IPS DF 19.7 (cell line): ENCODE measurements at regions not wholly inside any gene's neighbourhood (a gene's known extent, or its start where the extent isn't known, plus 50 kb on each side); places are given as distances from the start of the nearest gene placed in this dataset.
A peak's percentile ranks its signal among the peaks of the same experiment; 100 is the strongest.
"Not testable (repeated sequence)": the region's sequence is repeated elsewhere in the genome, so short reads cannot be mapped to it uniquely, and the experiment has no call there.

Experiments
- DNase-seq: peaks from one replicate; pipeline ENCODE4 v3.0.0-alpha.2; 2013; ENCODE audit warnings: low read depth, low spot score

- DNase-seq: no peak
These were observed 88.1 kb upstream of the TGFBR2 start for GRCh38 chr3:30518181-30518864.

- DNase-seq: no peak
These were observed 87.5 kb upstream of the TGFBR2 start for GRCh38 chr3:30518872-30519271.

- no peak for DNase-seq
These were observed 85.7 kb upstream of the TGFBR2 start for GRCh38 chr3:30520699-30521098.

DNA sequence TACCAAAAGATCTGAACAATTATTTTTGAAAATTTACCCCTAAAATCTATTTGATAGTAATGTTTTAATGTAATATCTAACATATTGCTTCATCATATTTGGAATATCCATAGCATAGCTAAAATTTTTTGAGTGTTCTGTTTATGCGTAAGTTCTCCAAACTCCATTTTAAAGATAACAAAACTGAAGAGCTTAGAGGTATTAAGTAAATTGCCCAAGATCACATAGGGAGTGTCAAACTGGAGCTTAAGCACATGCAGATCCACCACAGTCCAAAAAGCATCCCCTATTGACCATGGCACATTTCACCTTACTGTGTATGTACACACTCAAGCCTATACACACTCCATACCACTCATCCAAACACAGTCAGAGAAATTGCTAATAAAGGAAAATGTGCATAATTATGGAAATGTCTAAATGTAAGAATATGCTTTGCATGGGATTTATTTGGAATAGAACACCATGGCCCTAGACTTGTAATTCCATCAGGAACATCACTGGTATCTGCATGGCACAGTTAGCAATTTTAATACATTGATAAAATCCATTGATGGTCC lies 85.2 kb upstream of the TGFBR2 start:
- DNase-seq: no peak

DNA sequence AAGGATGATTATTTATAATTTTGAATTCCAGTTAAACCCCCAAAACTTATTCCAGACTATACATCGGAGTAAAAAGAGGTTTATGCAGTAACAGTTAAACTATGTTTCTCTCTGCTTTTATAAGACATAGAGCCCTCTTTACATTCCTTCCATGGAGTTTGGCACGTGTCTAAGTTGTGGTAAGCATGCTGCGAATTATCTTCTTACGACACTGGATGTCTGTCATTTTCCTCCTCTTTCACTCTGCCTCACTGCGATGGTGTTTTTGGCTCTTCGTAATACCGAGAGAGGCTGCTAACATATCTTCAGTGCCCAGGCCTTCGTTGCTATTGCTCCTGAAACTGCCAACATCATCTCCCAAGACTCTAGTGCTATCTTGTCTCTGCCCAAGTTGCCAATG lies 83.9 kb upstream of the TGFBR2 start:
- no peak for DNase-seq

GRCh38 chr3:30523366-30523765 lies 83.0 kb upstream of the TGFBR2 start:
- no peak for DNase-seq

DNA sequence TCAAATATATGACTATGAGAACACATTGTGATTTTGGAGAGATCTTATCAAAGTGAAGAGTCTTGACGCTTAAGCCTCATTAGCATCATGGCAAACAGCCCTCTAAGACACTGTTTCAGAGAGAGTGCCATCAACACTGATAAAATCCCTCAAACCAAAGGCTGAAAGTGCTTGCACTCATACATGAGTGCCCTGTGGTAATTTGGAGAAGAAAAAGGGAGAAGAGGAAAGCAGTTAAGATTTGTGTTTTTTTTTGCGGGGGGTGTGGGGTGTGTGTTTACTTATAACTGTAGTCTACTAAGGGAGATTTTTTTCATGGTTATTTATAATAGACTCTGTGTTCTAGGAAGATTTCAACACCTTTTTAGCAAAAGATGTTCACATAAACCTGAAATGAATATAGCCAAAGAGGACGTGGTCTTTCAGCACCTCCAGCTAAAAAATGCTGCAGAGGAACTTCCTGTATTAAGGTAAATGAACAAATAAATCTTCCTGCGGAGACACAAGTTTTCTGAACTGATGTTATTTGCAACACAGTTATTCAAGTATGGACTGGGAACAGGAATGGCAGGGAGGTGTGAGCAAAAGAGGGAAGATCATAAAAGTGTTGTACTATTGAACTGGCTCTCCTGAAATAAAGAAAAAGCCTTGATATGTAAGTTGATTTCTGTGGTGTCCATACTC lies 81.9 kb upstream of the TGFBR2 start:
- no peak for DNase-seq

DNA sequence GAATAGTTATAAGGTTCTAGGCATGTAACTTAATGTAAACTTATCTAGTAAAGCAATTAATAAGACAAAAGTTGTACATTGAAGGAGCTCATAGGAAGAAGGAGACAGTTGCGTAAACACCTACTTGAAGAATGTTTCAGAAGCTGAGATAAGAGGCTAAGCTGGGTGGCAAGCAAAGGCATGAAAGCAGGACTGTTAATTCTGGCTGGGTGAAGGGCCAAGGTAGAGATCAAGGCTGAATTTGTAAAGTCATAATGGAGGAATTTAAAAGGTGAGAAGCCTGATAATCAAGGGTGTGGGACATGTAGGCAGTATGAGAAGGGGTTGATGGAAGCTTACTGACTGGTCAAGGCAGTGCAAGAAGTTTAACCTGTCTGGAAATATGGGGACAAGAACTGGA lies 80.4 kb upstream of the TGFBR2 start:
- no peak for DNase-seq

DNA sequence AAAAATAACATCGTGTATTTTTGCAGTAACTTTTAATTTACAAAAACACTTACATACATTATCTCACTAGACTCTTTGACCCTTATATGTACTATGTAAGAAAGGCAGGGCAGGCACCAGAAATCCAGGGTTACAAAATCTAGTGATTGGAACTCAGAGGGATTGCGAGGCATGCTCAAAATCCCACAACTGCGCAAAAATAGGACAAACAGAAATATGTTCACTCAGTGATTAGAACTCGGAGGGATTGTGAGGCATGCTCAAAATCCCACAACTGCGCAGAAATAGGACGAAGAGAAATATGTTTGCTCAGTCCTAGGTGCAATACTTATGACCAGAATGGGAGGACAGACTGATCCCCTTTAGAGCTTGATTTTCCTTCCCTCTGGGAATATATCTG lies 79.2 kb upstream of the TGFBR2 start:
- no peak for DNase-seq

DNA sequence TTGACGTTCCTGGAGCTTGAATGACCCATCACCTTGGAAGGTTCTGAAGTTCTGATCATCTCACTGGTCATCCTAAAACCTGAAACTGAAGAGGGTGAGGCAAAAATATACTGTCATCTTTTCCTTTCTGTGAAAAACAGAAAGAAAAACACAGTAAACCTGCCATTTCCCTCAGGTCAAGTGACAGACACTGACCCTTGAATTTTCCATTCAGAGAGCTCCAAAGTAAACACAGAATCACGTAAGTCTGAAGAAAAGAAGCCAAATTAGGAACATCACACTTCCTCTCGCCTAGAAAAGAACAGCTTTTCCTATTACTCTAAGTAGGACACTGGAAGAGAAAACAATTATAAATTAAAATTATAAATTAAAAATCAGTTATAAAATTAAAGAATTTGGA lies 78.7 kb upstream of the TGFBR2 start:
- no peak for DNase-seq

DNA sequence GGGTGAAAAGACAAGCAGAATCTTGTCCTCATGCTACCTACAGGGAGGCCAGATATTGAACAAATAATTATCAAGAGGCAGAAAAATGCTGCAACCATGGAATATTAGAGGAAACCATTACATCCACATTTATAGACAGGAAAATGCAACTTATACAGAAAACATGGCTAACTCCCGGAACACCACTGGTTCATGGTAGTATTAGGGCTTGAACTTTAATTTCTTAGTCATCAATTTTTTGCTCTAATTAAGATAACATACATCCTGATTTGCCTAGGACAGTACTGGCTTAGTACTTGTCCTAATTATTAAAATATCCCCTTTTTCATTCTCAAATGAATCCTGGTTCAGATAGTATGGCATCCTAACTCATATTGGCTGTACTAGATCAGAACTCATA lies 76.3 kb upstream of the TGFBR2 start:
- DNase-seq: no peak

DNA sequence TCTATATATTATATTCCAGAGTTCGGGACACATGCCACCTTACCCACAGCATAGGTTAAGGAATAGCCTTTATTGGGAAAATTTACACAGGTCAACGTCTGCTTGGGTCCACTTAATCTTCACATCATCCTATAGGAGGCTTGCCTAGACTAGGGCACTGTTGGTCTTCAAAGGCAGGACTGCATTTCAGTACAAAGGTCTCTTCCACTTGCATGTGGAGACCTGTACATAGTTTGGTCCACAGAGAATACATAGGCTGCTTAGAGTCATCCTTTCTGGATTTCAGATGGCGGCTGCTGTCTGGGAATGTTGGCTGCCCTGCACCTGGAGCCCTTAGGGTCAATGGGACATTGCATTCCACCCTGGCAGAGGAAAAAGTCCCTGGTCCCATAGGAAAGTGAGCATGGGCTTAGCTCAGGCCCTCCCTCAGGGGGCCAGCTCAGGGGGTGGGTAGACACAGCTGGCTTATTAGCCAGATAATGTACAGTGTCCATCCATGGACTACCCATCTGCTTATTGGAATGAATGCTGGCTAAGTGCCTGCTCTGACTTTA lies 75.3 kb upstream of the TGFBR2 start:
- no peak for DNase-seq

GRCh38 chr3:30535525-30535924 lies 70.9 kb upstream of the TGFBR2 start:
- no peak for DNase-seq

DNA sequence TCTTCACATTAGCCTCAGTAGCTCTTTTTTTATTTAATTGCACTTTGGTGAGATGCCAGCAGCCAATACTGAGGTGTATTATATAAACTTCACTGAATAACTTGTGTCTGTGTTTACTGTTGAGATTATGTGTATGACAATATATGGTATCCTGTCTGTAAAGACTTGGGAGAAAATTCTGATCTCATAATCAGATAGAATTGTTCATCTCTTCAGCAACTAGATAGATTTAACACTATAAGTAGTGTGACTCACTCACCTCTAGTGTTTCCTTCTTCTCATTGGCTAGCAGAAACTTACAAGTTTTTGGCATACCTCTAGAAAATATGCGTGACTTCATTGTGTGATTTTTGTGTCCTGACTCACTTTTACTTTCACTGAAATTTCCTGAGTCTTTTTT lies 67.6 kb upstream of the TGFBR2 start:
- no peak for DNase-seq

GRCh38 chr3:30539206-30539605 lies 67.2 kb upstream of the TGFBR2 start:
- no peak for DNase-seq

DNA sequence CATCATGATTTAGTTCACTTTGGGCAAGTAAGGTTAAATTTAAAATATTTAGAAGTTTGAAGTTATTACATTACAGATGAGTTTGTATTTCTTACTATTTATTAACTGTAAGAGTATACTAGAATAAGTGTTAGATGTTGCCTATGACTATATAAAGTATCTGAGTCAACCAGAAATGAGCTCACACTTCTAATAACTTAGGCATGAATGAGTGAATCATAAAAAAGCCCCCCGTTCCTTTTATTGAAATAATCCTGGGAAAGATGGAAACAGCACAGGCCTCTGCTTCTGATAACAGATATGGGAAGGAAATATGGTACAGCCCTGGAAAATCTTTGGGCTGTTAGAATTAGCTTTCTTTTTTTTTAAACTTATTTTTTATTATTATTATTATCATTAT lies 66.6 kb upstream of the TGFBR2 start:
- DNase-seq: no peak

DNA sequence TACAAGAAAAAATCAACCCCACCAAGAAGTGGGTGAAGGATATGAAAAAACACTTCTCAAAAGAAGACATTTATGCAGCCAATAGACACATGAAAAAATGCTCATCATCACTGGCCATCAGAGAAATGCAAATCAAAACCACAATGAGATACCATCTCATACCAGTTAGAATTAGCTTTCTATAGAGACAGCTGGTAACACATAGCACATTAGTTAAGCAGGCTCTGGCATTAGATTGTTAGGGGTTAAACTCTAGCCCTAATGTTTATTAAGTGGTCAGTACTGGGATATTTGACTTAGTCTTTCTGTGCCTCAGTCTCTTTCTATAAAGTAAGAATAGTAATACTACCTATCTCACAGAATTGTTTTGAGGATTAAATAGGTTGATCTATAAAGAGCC lies 65.2 kb upstream of the TGFBR2 start:
- not testable (repeated sequence) for DNase-seq

GRCh38 chr3:30542897-30543296 lies 63.5 kb upstream of the TGFBR2 start:
- DNase-seq: no peak

- no peak for DNase-seq
These were observed 61.6 kb upstream of the TGFBR2 start for GRCh38 chr3:30544812-30545211.

DNA sequence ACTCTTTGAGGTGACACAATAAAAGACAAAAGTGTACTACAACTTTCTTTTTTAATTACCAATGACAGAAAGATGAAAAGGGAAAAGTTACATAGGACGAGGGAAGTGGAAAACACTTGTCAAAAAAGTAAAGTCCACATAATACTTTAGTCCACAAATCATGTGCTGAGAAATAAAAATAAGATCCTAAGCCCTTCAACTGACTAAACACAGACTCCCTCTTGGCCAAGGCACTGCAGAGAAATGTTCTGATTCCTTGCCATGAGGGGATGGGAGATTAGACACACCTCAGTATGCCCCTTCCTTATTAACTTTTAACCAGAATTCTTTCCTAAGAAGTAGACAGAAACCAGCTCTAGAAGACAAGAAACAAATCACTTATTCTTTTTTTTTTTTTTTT lies 59.5 kb upstream of the TGFBR2 start:
- DNase-seq: no peak

DNA sequence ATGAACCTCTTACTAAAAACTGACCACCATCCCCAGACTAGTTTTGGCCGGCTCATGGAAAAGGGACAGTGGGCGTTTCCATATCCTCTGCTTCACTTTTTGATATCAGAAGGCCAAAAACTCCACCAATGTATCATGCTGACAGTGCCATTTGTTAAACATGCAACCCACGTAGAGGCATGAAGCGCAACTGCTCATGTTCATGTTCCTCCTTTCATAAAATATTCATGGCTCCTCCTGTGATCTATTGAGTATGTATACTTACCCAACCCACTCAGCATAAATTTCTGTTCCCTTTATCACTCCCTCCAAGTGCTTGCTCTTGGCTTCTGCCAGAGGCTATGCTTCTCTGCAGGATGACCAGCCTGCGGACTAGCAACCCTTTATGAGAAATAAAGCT lies 58.7 kb upstream of the TGFBR2 start:
- DNase-seq: no peak

DNA sequence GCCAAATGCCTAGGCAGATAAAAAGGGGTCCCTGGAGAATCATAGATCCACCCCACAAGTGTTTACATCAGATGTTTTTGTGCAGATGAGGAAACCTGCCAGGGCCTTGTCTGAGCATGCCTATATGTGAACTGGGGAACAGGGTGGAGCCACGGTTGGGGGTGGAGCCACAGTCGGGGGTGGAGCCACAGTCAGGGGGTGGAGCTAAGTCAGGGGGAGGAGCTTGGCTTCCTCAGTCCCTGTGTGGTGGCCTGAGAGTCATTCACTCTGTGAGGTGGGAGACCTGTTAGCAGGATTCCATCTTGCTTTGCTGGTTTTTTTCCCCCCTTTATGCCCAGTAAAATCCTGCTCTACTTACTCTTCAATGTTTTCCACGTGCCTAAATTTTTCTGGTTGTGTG lies 57.8 kb upstream of the TGFBR2 start:
- DNase-seq: no peak

GRCh38 chr3:30549600-30549999 lies 56.8 kb upstream of the TGFBR2 start:
- peak; percentile 94 for DNase-seq
